NT2/D1 (cell line): ENCODE measurements at regions not wholly inside any gene's neighbourhood (a gene's known extent, or its start where the extent isn't known, plus 50 kb on each side); places are given as distances from the start of the nearest gene placed in this dataset.

Source experiments
- SUZ12 ChIP-seq: IDR thresholded peaks from 2 replicates; pipeline ENCODE4 v1.6.1; 2011; ENCODE audit not compliant: insufficient read length, insufficient read depth; ENCODE audit errors: extremely low read depth
- ZNF274 ChIP-seq: IDR thresholded peaks from 2 replicates; pipeline ENCODE4 v1.6.1; 2011; ENCODE audit warnings: mild to moderate bottlenecking, low read depth, low read length

DNA sequence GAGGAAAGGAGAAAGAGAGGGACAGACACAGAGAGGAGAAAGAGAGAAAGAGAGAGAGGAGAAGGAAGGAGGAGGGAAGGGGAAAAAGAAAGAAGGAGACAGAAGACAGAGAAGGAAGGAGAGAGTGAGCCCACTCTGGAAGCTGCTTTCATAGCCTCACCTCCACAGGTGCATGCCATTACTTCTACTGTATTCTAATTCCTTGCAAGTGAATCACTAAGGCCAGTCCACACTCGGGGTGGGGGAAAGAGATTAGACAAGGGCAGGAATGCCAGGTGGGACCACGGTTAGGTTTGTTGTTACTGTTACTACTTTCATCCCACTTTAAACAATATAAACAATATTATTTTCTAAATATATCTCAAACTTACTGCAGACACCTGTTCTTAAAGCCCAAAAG, 684.5 kb upstream of the ARGLU1 start:
- TF ChIP-seq SUZ12, result no peak
- no peak for TF ChIP-seq ZNF274
